NCI-H446 (cell line): ENCODE measurements at regions not wholly inside any gene's neighbourhood (a gene's known extent, or its start where the extent isn't known, plus 50 kb on each side); places are given as distances from the start of the nearest gene placed in this dataset.

Source experiments
- DNase-seq, 2 experiments: peaks; one replicate each; lab custom pipeline; 2025; lab: John Stamatoyannopoulos, UW

GRCh38 chr13:73748404-73748803 lies 385.8 kb downstream of the KLF12 start:
- no peak for DNase-seq

GRCh38 chr13:73745190-73745589 lies 389.0 kb downstream of the KLF12 start:
- no peak for DNase-seq

- DNase-seq, result no peak
Observed at GRCh38 chr13:73742982-73743381, 391.2 kb downstream of the KLF12 start.

- no peak for DNase-seq
Observed at GRCh38 chr13:73741742-73742141, 392.5 kb downstream of the KLF12 start.

- DNase-seq, result no peak
Observed at GRCh38 chr13:73741111-73741510, 393.1 kb downstream of the KLF12 start.

- no peak for DNase-seq
Observed at GRCh38 chr13:73740666-73741065, 393.5 kb downstream of the KLF12 start.

- no peak for DNase-seq
Observed at GRCh38 chr13:73739394-73739793, 394.8 kb downstream of the KLF12 start.

- no peak for DNase-seq
Observed at GRCh38 chr13:73738626-73739025, 395.6 kb downstream of the KLF12 start.

GRCh38 chr13:73737214-73737613 lies 397.0 kb downstream of the KLF12 start:
- DNase-seq, result no peak

- DNase-seq, result no peak
Observed at GRCh38 chr13:73733706-73734105, 400.5 kb downstream of the KLF12 start.

- DNase-seq, result no peak
Observed at GRCh38 chr13:73732350-73732749, 401.9 kb downstream of the KLF12 start.

- DNase-seq, result no peak
Observed at GRCh38 chr13:73731564-73731963, 402.6 kb downstream of the KLF12 start.

- no peak for DNase-seq
Observed at GRCh38 chr13:73730014-73730413, 404.2 kb downstream of the KLF12 start.

- no peak for DNase-seq
Observed at GRCh38 chr13:73729046-73729445, 405.2 kb downstream of the KLF12 start.

- no peak for DNase-seq
Observed at GRCh38 chr13:73722120-73722519, 412.1 kb downstream of the KLF12 start.

- no peak for DNase-seq
Observed at GRCh38 chr13:73721571-73721970, 412.6 kb downstream of the KLF12 start.

GRCh38 chr13:73720216-73720840 lies 413.9 kb downstream of the KLF12 start:
- no peak for DNase-seq

GRCh38 chr13:73718246-73718645 lies 416.0 kb downstream of the KLF12 start:
- DNase-seq, result no peak

GRCh38 chr13:73717632-73718031 lies 416.6 kb downstream of the KLF12 start:
- DNase-seq, result no peak

- no peak for DNase-seq
Observed at GRCh38 chr13:73715911-73716510, 418.2 kb downstream of the KLF12 start.

GRCh38 chr13:73715114-73715910 lies 418.9 kb downstream of the KLF12 start:
- DNase-seq, result no peak

GRCh38 chr13:73714522-73714921 lies 419.7 kb downstream of the KLF12 start:
- no peak for DNase-seq

GRCh38 chr13:73708393-73708985 lies 425.7 kb downstream of the KLF12 start:
- DNase-seq, result peak in 1 of 2 experiments; percentile 33
